ENCODE measurements at regions not wholly inside any gene's neighbourhood (a gene's known extent, or its start where the extent isn't known, plus 50 kb on each side); places are given as distances from the start of the nearest gene placed in this dataset.

DNA sequence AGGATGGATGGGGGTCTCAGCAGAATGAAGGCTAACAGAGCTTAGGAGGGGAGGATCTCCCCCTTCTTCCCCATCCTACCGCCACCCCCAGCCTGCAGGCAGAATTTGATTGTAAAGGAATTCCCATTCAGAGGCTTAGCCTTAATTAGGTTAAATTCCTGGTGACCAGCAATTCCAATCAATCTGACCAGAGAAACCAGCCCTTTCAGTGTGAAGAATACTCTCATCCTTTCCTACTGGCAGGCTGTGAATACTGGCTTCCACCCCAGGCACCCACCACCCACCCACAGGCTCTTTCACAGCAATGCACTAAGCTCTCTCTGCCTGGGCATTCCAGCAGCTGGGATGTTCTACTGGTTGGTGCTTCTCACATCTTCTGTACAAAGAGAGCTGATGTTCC is 137.9 kb upstream of the LYZL1 start:
- no peak for DNase-seq (ENCODE audit: low read depth in 2 of 2)

DNA sequence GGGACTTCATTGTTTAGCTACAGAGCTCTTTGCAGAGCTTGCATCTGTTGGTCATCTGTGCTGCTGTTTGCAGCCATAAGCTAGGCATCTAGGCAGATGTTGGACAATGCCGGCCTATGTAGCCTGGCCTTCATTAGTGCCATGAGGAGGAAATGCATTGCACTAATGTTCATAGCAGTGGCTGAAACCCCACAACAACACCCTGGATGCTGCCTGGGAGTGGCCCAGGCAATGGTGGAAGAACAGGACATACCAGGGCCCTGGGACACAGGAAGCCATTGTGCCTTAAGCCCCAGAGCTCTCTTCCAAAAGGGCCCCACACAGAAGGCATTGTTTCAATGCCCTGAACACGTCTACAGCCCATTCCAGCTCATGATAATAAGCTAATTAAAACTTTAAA is 131.5 kb upstream of the LYZL1 start:
- DNase-seq (ENCODE audit: low read depth in 2 of 2) = no peak

DNA sequence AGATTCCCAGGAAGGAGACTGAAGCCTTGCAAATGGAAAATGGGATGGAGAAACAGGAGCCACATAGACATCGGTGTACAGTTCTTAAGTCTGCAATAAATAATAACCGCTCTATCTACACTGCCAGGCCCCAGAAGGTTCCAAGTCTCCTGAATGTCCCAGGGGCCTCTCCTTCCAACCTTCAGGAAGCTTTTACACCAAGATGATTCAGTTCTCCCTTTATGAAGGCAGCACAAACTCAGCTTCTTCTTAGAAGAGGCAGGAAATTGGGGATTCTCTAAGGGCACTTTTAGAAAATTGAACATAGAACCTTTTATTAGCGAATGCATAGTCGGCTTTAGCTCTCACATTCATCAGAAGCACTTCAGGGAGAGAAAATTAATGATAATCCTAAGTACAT is 130.8 kb upstream of the LYZL1 start:
- DNase-seq (ENCODE audit: low read depth in 2 of 2) = no peak

DNA sequence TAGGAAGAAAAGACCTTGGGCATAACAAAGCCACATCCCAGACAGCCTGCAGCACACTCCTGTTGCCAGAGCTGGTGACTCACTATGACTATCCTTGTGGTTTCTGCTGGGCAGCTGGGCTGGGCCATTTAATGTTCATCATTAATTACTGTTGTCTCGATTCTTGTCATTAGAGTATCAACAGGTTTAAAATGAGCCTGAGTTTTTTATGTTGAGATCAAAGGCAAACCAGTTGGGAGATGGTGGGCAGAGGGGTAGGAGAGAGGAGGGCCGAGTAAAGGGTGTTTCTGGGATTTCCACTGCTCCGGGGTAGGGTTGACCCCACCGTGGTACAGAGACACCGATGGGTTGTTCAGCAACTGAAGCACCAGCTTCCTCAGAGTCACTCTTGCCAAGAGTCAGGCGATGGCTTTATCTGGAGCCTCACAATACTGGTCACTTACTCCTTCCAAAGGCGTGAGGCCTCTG is 128.7 kb upstream of the LYZL1 start:
- peak in 1 of 2 experiments; percentile 36 for DNase-seq (ENCODE audit: low read depth in 2 of 2)

DNA sequence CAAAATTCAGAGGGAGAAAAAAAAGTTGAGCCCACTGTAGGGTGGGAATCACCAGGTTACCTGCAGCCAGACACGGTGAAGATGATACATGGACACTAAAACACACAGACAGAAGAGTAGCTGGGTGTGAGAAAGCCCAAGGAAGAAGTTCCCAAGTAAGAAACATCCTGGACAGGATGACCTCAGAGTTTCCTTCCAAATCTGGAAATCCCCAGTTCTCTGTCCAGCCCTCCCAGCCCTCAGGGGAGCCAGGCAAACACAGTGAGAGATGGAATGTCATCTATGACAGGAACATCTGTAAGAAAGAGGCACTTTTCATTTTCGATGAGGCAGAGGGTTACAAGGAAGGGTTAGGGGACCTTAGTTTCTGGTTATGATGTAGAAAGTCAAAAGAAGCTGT is 125.1 kb upstream of the LYZL1 start:
- no peak for DNase-seq (ENCODE audit: low read depth in 2 of 2)

DNA sequence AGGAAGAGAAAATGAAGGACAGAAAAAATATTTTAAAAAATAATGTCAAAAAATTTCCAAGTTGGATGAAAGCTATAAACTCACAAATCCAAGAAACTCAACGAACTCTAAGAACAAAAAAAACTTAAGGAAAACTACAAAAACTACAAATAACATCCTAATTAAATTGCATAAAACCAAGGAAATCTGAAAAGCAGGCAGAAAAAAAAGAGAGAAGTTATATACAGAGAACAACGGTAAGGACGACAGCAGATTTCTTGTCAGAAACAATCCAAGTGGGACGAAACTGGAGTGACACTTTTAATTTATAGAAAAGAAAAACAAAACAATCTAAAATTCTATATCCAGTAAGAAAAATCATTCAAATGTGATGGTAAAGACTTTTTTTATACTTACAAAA is 122.2 kb upstream of the LYZL1 start:
- no peak for DNase-seq (ENCODE audit: low read depth in 2 of 2)

DNA sequence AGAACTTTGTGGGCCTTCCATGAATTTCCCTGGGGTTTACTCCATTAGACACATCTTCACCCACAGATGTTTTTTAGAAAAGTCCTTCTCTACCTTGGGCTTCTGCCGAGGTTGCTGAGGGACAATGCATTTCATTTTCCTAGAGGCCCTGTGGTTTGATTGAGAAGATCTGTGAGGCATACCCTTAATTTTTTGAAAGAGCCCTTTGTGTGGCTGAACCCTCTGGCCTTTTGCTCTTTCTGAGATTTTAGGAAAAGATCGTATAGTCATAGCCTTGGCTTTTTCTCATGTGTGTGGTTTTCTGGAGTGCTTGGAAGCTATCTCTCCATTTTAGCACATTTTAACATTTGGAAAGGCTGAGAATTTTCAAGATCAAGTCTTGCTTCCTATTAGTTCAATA is 119.8 kb upstream of the LYZL1 start:
- DNase-seq (ENCODE audit: low read depth in 2 of 2) = no peak

DNA sequence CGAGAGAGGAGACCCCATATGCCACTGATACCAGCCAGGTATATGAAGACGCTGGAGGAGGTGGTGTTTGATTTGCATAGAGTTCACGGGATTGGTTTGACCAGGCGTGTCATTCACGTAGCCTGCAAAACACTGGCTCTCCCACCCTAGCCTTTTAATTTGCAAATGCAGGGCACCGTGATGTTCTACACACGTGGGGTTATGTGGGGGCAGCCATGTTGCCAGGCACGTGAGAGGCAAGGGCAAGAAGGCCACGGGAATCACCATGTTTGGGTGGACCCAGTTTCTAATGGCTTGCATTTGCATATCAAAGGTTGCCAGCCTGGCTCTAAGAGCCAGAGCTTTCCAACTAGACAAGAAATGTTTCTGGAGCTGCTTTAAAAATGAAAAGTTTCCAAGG is 117.2 kb upstream of the LYZL1 start:
- no peak for DNase-seq (ENCODE audit: low read depth in 2 of 2)

DNA sequence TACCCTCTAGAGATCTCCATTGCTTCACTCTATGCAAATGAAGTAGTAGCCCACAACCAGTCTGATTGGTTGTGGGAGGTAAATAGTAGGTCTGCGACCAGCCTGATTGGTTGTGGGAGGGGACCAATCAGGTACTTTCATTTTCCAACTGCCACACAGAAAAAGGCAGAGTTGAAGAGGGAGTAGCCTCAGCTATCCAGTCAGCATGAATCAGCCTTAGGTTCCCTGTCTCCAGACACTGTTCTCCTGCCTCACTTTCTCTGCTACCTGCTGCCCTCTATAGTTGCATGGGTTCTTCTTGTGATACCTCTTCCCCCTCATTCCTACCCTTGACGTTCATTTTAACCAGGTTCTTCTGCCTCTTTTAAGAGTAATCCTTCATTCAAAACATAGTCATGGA is 114.5 kb upstream of the LYZL1 start:
- DNase-seq (ENCODE audit: low read depth in 2 of 2) = no peak

DNA sequence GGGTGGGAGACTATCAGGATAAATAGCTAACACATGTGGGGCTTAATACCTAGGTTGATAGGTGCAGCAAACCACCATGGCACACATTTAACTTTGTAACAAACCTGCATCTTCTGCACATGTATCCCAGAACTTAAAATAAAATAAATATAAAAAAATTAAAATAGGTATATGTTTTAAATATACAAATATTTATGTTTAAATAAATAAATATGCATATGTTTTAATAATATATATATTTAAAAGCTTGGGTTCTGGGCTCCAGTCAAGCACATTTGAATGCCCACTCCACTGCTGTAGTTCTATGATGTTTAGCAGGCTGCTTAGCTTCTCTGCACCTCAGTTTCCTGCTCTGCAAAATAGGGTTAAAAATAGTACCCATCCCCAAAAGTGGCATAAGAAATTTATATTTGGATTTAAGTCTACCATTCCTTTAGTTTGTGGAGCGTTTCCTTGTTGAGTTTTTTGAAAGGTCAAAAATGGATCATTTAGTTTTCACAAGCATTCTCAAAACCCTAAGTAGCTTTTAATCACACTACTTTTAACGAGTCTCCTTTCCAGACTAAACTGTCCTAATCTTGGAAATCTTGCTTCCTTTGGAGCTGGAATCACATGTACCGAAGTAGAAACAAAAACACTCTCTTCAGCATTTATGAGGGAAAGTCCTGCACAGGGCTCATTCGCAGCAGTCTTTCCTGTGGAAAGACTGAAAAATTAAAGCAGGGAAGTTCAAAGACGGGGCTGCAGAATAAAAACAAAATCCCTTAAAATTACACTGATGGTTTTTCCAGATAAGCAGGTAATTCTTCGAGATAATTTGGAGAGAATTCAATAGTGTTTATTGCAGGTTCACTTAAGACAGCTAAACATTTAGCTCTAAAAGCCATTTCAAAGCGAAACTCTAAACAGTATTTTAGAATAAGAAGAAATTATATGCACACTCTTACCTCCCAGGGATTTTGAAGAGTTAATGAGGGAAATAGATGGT is 111.7 kb upstream of the LYZL1 start:
- no peak for DNase-seq (ENCODE audit: low read depth in 2 of 2)

DNA sequence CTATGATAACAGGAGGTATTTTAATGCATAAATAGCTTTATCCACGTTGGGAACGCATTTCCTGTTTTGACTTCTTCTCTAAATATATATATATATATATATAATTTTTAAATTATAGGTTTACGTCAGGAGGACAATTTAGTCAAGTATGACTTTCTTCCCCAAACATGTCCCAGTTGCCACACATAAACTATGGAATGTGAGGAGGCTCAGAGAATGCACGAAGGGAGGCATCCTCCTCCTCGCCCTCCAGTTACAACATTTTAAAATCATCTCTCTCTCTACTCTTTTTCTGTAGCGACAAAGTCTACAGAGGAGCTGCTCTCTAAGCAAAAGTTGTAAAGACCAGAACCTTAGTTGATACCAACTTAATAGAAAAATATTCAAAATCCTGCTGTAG is 106.9 kb upstream of the LYZL1 start:
- DNase-seq (ENCODE audit: low read depth in 2 of 2) = no peak

DNA sequence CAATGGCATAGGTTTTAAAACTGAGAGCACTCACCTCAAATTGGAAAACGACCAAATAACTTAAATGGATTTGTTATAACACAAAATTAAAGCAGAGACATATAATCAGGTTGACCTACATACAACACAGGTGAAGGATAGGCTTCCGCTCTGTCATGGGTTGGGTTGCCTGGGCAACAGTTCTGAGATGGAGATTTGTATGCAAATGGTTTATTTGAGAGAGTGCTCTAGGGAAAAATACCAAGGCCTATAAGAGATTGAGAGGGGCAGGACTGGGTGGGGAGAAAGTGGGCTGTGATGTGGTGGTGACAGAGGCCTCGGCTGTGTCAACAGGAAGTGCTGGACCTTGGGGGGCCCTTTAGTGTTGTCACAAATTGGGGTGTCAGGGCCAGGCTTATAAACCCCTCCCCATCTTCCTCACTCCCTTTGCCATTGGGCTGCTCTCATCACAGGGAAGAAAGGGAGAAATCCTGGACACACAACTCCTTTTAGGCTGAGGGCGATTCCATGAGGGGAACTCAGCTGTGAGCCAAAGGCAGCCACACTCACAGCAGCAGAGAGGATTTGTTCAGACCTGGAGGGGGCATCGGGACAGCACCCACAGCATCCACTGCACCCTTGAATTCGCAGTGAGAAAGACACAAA is 105.4 kb upstream of the LYZL1 start:
- DNase-seq (ENCODE audit: low read depth in 2 of 2) = no peak

DNA sequence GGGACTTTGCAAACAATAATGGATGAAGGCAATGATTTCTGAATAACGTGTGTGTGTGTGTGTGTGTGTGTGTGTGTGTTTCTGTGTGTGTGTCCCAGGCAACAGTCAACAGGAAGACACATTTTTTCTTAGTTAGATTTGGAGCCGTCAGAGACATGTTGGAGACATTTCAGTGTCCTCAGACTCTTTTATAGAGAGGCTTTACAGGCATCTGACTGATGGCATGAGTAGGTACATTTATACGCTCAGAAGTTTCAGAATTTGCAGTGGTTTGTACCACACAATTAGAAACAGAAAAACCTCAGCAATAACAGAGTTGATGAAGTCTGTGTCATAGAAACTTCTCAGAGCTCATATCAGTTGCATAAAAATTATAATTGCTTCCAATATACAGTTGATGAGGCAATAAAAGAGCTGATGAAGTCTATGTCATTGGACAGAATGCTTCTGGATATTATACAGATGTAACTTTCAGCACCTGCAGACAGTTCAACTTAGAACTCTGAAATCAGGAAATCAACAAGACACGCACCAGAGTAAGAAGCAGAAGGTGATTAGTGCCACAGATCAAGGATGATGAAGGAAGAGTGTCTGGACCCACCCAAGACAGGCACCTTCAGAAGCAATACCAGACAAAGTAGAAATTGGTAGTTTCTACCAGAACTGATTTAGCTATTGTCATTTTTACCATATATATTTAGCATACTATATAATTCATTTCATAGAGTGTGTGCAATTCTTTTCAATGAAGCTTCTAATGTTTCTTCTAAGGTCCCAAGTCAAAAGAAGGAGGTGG is 104.5 kb upstream of the LYZL1 start:
- DNase-seq (ENCODE audit: low read depth in 2 of 2) = no peak

DNA sequence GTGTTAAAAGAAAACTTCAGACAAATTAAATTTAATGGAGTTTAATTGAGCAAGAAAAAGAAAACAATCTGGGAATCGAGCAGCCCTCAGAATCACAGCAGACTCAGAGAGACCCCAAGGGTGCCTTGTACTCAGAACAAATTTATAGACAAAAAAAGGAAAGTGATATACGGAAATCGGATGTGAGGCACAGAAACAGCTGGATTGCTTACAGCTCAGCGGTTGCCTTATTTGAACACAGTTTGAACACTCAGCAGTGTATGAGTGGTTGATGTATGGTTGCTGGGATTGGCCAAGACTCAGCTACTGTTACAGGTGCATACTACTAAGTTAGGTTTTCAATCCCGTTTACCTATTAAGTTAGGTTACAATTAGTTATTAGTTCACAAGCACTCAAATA is 103.8 kb upstream of the LYZL1 start:
- no peak for DNase-seq (ENCODE audit: low read depth in 2 of 2)

DNA sequence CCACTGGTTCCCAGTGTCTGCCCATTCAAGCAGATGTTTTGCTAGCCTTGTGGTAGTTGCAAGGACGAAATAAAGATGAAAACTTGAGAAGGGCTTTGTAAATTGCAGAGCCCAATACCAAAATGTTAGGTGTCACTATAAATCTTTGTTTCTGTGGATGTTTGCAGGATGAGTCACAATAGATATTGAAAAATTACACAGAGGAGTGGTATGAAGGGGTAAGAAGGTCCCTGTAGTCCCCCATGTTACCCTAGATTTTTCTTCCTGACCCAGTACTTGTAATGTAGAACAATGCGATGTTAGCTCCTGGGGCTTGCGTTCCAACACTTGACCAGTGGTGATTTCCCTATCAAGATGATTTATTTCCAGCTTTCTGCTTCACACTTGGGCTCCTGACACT is 102.6 kb upstream of the LYZL1 start:
- no peak for DNase-seq (ENCODE audit: low read depth in 2 of 2)

DNA sequence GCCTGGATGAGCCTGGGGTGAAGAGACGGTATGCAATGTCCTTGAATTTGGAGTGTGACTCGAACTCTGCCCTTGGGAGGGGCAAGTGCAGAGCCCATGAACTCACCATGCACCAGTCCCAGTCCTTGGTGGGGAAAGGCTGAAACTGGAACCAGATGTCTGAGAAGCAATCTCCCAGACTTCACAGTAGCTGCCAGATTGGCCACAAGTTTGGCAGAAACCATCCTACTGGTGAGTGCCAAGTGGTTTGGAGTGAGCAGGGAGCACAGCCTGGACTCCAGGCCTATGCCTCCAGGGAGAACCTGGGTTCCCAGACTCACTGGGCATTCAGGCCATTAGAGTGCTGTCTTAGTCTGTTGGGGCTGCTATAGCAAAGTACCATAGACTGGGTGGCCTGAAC is 99.6 kb upstream of the LYZL1 start:
- peak; percentile 5 for DNase-seq (ENCODE audit: low read depth in 2 of 2)

DNA sequence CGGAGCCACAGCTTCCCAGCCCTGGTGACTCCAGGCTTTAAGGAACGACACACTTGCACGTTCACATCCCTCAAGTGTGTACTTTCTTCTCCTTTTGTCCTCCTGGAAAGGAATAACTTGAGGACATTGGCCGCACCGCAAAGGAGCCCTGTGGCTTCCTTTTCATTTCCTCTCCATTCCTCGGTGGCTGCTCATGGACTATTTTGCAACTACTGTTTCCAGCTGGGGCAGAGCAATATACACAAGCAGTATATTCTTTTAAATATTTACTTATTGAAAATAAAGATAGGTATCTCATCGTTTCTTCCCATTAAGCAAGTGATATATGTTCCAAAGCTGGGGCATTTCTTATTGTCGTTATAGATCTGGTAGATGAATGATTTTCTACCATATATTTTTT is 97.2 kb upstream of the LYZL1 start:
- DNase-seq (ENCODE audit: low read depth in 2 of 2) = no peak

DNA sequence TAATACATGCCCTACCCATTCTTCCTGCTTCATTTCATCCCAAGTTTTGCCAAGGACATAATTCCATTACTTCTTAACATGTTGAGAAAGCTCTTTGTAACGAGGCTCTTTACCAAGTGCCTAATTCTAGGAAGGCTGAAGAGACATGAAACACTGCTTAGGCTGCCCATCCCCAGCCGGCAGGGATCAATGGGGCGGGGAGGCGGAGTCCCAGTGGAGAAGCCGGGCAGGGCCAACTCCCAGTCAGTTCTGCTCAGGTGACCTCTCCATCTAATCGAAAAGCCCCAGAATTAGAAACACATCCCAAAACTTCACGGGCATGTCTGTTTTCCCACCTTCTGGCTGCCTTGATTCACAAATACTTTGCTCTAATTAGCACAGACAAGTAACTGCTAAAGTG is 89.5 kb upstream of the LYZL1 start:
- no peak for DNase-seq (ENCODE audit: low read depth in 2 of 2)

DNA sequence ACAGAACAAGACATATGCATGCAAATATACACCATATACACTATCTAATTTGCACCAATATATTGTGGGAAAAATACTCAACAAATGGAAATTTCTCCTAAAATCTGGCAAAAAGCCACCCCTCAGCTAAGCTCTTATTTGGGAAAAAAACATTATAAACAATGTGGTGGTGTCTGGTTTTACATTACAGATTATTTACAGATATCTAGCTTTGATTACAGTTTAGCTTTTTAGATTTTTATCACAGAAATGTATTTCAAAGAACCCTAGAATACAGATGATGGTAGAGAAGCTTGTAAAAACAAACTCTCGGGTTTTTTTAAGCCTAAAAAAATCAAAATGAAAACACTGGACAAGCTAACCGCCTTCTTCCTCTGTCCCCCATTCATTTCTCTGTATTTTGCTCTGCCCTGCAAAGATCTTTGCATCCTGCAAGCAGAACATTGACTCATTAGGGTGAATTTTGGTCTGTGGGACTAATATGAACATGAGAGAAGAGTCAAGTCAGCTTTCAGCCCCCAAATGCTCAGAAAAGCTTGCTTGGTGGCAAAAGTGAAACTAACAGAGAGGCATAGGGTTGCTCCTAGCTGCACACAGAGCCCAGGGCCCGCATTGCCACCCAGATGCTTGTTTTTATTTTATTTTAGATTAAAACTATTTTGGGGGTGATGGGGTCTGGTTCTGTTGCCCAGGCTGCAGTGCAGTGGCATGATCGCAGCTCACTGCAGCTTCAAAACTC is 88.8 kb upstream of the LYZL1 start:
- no peak for DNase-seq (ENCODE audit: low read depth in 2 of 2)

DNA sequence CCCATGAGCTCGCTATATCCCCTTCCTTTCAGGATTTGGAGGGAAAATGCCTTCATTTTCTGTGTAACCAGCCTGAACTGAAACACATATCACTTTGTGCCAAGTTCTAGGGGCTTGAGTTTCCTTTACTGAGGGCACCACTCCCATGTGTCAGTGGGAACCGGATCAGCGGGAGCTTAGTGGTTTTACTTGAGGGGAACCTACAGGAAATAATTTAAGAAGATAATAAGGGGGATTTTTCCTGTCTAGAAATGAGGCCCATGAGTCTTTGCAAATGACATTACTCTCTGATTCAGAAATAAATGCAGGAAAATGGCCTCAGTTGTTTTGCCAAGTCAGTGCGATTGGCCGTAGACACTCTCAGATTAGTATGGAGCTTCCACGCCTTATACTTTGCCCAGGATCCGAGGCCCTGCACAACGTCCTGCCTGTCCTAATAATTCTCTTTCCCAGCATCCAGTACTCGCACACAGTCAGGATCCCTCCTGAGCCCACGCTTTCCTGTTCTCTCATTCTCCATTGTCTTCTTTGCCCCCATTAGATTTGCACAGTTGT is 86.4 kb upstream of the LYZL1 start:
- no peak for DNase-seq (ENCODE audit: low read depth in 2 of 2)

DNA sequence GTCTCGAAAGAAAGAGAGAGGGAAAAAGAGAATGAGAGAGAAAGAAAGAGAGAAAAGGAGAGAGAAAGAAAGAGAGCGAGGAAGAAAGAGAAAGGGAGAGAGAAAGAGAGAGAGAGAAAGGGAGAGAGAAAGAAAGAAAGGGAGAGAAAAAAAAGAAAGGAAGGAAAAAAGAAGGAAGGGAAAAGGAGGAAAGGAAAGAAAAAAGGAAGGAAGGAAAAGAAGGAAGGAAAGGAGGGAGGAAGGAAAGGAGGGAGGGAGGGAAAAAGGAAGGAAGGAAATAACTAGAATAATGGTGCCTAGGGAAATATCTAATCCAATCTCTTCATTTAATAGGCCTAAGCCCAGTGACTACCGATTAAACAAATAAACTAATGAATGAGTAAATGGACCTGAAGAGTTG is 85.4 kb upstream of the LYZL1 start:
- no peak for DNase-seq (ENCODE audit: low read depth in 2 of 2)
